Thyroid gland (tissue), 4 donors: ENCODE measurements at regions not wholly inside any gene's neighbourhood (a gene's known extent, or its start where the extent isn't known, plus 50 kb on each side); places are given as distances from the start of the nearest gene placed in this dataset.

Source experiments
- CTCF ChIP-seq, 6 experiments: fragments of 200-600 bp in 3 of 6; fragments of 450-650 bp in 3 of 6; sonication (generic) in 3 of 6; IDR thresholded peaks; one replicate each; pipeline ENCODE4 v1.5.1; 2016 to 2019; ENCODE audit warnings: antibody characterized with exemption in 6 of 6, mild to moderate bottlenecking in 2 of 6, inconsistent platforms in 1 of 6, moderate library complexity in 1 of 6
- POLR2A ChIP-seq, 2 donors: fragments of 450-650 bp; IDR thresholded peaks; one replicate each; pipeline ENCODE4 v1.6.1; 2017; ENCODE audit warnings: antibody characterized with exemption in 2 of 2, mild to moderate bottlenecking in 2 of 2, moderate library complexity in 1 of 2

GRCh38 chr10:36063396-36063795 lies 421.3 kb upstream of the FZD8 start:
- TF ChIP-seq CTCF (IDR thresholded peaks at IDR 0.05): no peak
- TF ChIP-seq POLR2A (IDR thresholded peaks at IDR 0.05): no peak
